Fibroblast of pulmonary artery (primary cell): ENCODE measurements at regions not wholly inside any gene's neighbourhood (a gene's known extent, or its start where the extent isn't known, plus 50 kb on each side); places are given as distances from the start of the nearest gene placed in this dataset.

Source experiments
- DNase-seq: peaks from one replicate; pipeline ENCODE4 v3.0.0-alpha.2; 2010; ENCODE audit warnings: low read depth
- H3K4me3 ChIP-seq: replicated peaks from 2 replicates; pipeline ENCODE4 v1.5.1; 2011; ENCODE audit warnings: low read depth, mild to moderate bottlenecking, control low read depth, low read length, moderate library complexity
- CTCF ChIP-seq: IDR thresholded peaks from 2 replicates; pipeline ENCODE4 v1.5.1; 2011; ENCODE audit warnings: mild to moderate bottlenecking, control low read depth, low read length, inconsistent platforms; ENCODE audit errors: missing control alignments

GRCh38 chr1:69230208-69230607 lies 337.5 kb upstream of the LRRC7 start:
- no peak for TF ChIP-seq CTCF
- H3K4me3 ChIP-seq: no peak overlapping the region

GRCh38 chr1:69233463-69233862 lies 334.3 kb upstream of the LRRC7 start:
- no peak for TF ChIP-seq CTCF
- DNase-seq: no peak

More at GRCh38 chr1:69230208-69230607, 337.5 kb upstream of the LRRC7 start:
- DNase-seq: no peak

GRCh38 chr1:69244211-69244610 lies 323.5 kb upstream of the LRRC7 start:
- no peak for DNase-seq
- no peak for TF ChIP-seq CTCF
- no peak overlapping the region for H3K4me3 ChIP-seq

More at GRCh38 chr1:69233463-69233862, 334.3 kb upstream of the LRRC7 start:
- no peak overlapping the region for H3K4me3 ChIP-seq

- no peak for DNase-seq
- no peak overlapping the region for H3K4me3 ChIP-seq
- TF ChIP-seq CTCF: no peak
Measured at GRCh38 chr1:69246109-69246508, 321.6 kb upstream of the LRRC7 start.

GRCh38 chr1:69246710-69247109 lies 321.0 kb upstream of the LRRC7 start:
- TF ChIP-seq CTCF: no peak
- peak; percentile 3 for DNase-seq
- H3K4me3 ChIP-seq: no peak overlapping the region

- no peak for TF ChIP-seq CTCF
- no peak overlapping the region for H3K4me3 ChIP-seq
- DNase-seq: no peak
Measured at GRCh38 chr1:69252696-69253095, 315.0 kb upstream of the LRRC7 start.

- no peak for TF ChIP-seq CTCF
- no peak for DNase-seq
- no peak overlapping the region for H3K4me3 ChIP-seq
Measured at GRCh38 chr1:69256036-69256435, 311.7 kb upstream of the LRRC7 start.
